ENCODE measurements at regions not wholly inside any gene's neighbourhood (a gene's known extent, or its start where the extent isn't known, plus 50 kb on each side); places are given as distances from the start of the nearest gene placed in this dataset.

DNA sequence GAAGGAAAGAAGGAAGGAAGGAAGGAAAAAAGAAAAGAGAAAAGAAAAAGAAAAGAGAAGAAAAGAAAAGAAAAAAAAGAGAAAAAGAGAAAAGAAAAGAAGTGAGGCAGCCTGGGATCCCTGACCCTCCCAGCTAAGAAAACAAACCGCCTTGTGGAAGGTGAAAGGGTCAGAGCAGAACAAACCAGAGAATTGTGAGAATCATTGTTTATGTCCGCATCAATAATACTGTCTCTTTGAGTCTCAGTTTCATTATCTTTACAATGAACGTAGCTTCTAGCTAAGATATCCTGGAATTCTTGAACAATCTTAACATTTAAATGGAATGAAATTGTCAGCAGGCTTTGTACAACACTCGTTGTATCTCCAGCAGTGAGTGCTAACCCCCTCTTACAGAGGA is 66.4 kb upstream of the SERP2 start (continued):
- TF ChIP-seq CHD7 (IDR thresholded peaks at IDR 0.05; ENCODE audit: insufficient replicate concordance, low read length) (no peak), HDAC2 (IDR thresholded peaks at IDR 0.05; ENCODE audit: borderline replicate concordance in 1 of 2, low read depth in 2 of 2, low read length in 2 of 2) (no peak), SUZ12 (IDR thresholded peaks at IDR 0.05; ENCODE audit: low read length) (no peak)
